GM18507 (cell line): ENCODE measurements at regions not wholly inside any gene's neighbourhood (a gene's known extent, or its start where the extent isn't known, plus 50 kb on each side); places are given as distances from the start of the nearest gene placed in this dataset.

Source experiments
- DNase-seq: peaks from one replicate; pipeline ENCODE4 v3.0.0; 2011; ENCODE audit warnings: low read depth; ENCODE audit not compliant: insufficient read length; ENCODE audit errors: extremely low spot score
- FAIRE-seq: peaks from 2 replicates; lab custom pipeline; 2011; peaks lifted over from hg19 to GRCh38; lab: Jason Lieb, UNC

GRCh38 chr3:79845546-79845945 lies 77.7 kb upstream of the ROBO1 start:
- no peak for DNase-seq
- no peak for FAIRE-seq

- FAIRE-seq (no peak), DNase-seq (no peak)
These were observed 76.4 kb upstream of the ROBO1 start for GRCh38 chr3:79844176-79844575.

GRCh38 chr3:79843180-79843579 lies 75.4 kb upstream of the ROBO1 start:
- FAIRE-seq (no peak), DNase-seq (no peak)

GRCh38 chr3:79835701-79836100 lies 67.9 kb upstream of the ROBO1 start:
- no peak for DNase-seq
- FAIRE-seq, result no peak

GRCh38 chr3:79824166-79824565 lies 56.4 kb upstream of the ROBO1 start:
- no peak for FAIRE-seq
- no peak for DNase-seq

- FAIRE-seq (no peak), DNase-seq (no peak)
These were observed 54.3 kb upstream of the ROBO1 start for GRCh38 chr3:79822076-79822475.

- DNase-seq (no peak), FAIRE-seq (no peak)
These were observed 52.3 kb upstream of the ROBO1 start for GRCh38 chr3:79820089-79820488.

GRCh38 chr3:79818015-79818414 lies 50.2 kb upstream of the ROBO1 start:
- FAIRE-seq, result no peak
- no peak for DNase-seq
